ENCODE measurements at regions not wholly inside any gene's neighbourhood (a gene's known extent, or its start where the extent isn't known, plus 50 kb on each side); places are given as distances from the start of the nearest gene placed in this dataset.

- no TSS peak for BruUV-seq (replicated peaks)
- DNase-seq (ENCODE audit: low read depth, low spot score), result no peak
- POLR2A ChIA-PET, result no interaction called here
- Histone ChIP-seq H3K27me3 (ENCODE audit: control insufficient read depth, insufficient read depth, low read length) (no peaks in the 10 kb centered on the region), H3K9me3 (ENCODE audit: control insufficient read depth, insufficient read depth, low read depth, low read length) (no peaks in the 10 kb centered on the region), H3K27ac (ENCODE audit: low read length) (no peak overlapping the region), H3K4me3 (ENCODE audit: low read depth in 2 of 2, low read length in 2 of 2) (no peak overlapping the region), H3K4me1 (ENCODE audit: control insufficient read depth, insufficient read depth, low read length) (no peaks in the 10 kb centered on the region), H3K36me3 (ENCODE audit: control insufficient read depth, insufficient read depth, low read length) (no peaks in the 10 kb centered on the region; the same call in 1 of the 2 replicates)
- intact Hi-C loops (cut with micrococcal nuclease; ENCODE audit: unreplicated experiment), result no loop called here
- no peak for TF ChIP-seq CTCF (IDR thresholded peaks at IDR 0.05)
- TF ChIP-seq REST (IDR thresholded peaks at IDR 0.05; ENCODE audit: insufficient read depth in 1 of 2, low read depth in 2 of 2, low read length in 1 of 2), result no peak
- no peak for TF ChIP-seq SIN3A (IDR thresholded peaks at IDR 0.05; ENCODE audit: borderline replicate concordance, insufficient read depth, low read depth, low read length)
- no peak for TF ChIP-seq POLR2AphosphoS5 (IDR thresholded peaks at IDR 0.05; ENCODE audit: low read depth, low read length)
- TF ChIP-seq TCF7L2 (IDR thresholded peaks at IDR 0.05; ENCODE audit: low read depth, low read length), result no peak
- no peak for ATAC-seq
- in situ Hi-C loops (cut with HindIII; ENCODE audit: low pct_unique_long_range_greater_than_20kb, low sequenced_read_pairs), result no loop called here
- CTCF ChIA-PET, result no interaction called here
These were observed 358.1 kb upstream of the RARB start for GRCh38 chr3:25069970-25070369.

- ChIA-PET CTCF (no interaction called here), POLR2A (no interaction called here)
- no peak overlapping the region for H3K27ac ChIP-seq (ENCODE audit: low read length)
- ATAC-seq (no peak), DNase-seq (ENCODE audit: low read depth, low spot score) (no peak)
- in situ Hi-C loops (cut with HindIII; ENCODE audit: low pct_unique_long_range_greater_than_20kb, low sequenced_read_pairs), result no loop called here
- no peaks in the 10 kb centered on the region for H3K4me1 ChIP-seq (ENCODE audit: control insufficient read depth, insufficient read depth, low read length)
- H3K9me3 ChIP-seq (ENCODE audit: control insufficient read depth, insufficient read depth, low read depth, low read length), result no peaks in the 10 kb centered on the region
- H3K27me3 ChIP-seq (ENCODE audit: control insufficient read depth, insufficient read depth, low read length), result no peaks in the 10 kb centered on the region
- TF ChIP-seq POLR2AphosphoS5 (IDR thresholded peaks at IDR 0.05; ENCODE audit: low read depth, low read length) (no peak), CTCF (IDR thresholded peaks at IDR 0.05) (no peak), REST (IDR thresholded peaks at IDR 0.05; ENCODE audit: insufficient read depth in 1 of 2, low read depth in 2 of 2, low read length in 1 of 2) (no peak), SIN3A (IDR thresholded peaks at IDR 0.05; ENCODE audit: borderline replicate concordance, insufficient read depth, low read depth, low read length) (no peak)
- intact Hi-C loops (cut with micrococcal nuclease; ENCODE audit: unreplicated experiment), result no loop called here
- no TSS peak for BruUV-seq (replicated peaks)
- H3K4me3 ChIP-seq (ENCODE audit: low read depth in 2 of 2, low read length in 2 of 2), result no peak overlapping the region
- H3K36me3 ChIP-seq (ENCODE audit: control insufficient read depth, insufficient read depth, low read length), result no peaks in the 10 kb centered on the region
These were observed 356.2 kb upstream of the RARB start for GRCh38 chr3:25071846-25072245.
